Bone marrow (tissue), 2 donors: ENCODE measurements at regions not wholly inside any gene's neighbourhood (a gene's known extent, or its start where the extent isn't known, plus 50 kb on each side); places are given as distances from the start of the nearest gene placed in this dataset.

Experiments used
- DNase-seq, 2 donors: peaks; one replicate each; lab custom pipeline; 2025; lab: John Stamatoyannopoulos, UW

DNA sequence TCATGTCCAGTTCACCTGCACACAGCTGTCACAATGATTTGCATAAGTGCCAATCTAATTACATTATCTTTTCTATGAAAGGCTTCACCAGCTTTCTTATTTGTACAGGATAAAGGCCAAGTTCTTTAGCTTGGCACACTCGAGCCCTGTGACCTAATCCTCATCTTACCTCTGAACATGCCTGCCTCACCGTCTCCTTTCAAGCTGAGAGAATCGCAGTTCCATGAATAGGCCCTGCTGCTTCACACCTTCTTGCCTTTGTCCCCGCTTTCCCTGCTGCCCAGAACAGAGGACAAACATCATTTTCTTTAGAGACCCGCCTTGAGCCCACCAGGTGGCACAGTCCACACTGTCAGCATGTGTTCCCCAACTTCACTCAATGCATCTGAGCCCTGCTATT, 1094.7 kb downstream of the BCL11A start:
- DNase-seq, result no peak

DNA sequence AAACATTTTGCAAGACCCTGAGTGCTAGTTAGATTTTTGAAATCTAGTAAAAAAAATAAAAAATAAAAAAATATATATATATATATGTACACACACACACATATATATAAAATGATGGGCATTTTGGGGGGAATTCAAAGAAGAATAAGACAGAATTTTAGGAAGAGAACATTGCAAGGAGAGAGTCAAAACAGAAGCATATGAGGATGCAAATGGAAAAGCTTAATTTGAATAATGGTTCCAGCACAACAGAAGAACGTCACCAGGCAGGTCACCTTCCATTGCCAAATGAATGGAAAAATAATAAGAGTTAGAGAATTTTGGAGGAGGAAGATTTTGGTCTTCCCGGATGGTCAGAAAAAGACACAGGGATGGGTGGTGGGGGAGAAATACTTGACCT, 1097.2 kb downstream of the BCL11A start:
- DNase-seq, result no peak

DNA sequence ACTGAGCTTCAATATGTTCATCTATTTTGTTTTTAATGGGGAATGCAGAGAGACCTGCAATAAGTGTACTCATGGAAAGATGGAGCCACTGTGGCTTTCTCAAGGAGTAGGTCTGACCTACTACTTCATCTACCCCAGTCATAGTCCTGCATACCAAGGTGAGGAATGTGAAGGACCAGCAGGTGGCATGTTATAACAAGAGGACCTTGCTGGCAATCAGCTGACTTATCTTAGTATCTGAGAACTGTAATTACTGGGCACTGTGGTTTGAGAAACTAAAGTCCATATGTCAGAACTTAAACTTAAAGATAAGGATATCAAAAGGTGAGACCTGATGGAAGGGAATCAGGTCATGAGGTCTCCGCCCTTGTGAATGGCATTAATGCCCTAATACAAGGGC, 1104.2 kb downstream of the BCL11A start:
- no peak for DNase-seq

DNA sequence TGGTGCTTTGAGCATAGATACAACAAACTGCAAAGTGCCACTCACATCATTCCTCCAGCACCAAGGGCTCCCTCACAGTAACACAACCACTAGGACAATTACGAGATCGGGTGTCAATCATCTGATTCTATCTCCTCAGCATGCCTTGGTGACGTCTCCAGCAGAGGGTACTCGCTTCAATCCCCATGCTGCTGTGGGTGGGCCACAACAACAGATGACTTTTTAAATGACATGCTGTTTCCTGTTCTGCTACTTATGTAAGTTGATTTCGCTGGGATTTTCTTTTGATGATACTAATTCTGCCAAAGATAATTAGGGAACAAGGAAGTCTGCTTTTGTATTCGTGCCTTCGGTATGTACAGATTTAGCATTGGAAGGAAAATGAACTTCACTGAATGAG, 1113.0 kb downstream of the BCL11A start:
- no peak for DNase-seq

DNA sequence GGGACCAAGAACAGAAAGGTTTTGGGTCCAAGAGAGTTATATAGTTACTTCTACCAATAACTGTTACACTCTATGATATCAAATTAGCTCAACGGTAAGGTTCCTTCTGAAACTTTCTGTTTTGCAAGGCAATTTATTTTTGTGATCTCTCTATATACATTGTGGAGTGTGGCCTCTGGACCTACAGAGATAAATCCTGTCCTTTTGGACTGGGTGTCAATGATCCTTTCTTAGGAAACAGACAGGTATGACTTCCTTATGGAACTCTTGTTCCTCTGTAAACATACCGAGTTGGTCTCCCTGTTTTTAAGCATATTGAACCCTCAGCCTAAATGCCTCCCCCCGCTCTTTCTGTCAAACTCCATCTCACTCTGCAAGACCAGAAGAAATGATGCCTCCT, 1117.8 kb downstream of the BCL11A start:
- no peak for DNase-seq

DNA sequence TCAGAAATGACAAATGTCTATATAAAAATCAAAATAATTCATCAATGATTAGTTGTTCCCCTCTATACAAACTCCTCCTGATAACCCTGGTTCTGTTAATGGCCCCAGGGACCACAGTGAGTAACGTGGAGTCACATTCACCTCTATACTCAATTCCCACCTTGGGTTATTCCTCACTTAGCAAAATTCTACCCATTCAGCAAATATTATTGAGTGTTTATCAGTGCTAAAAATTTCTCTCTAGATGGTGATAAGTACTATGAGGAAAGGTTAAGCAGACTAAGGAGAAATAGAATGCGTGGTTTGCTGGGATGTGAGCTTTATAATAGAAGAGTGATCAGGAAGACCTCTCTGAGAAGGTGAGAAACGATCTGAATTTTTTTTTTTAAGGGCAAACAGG, 1124.5 kb downstream of the BCL11A start:
- DNase-seq, result no peak

DNA sequence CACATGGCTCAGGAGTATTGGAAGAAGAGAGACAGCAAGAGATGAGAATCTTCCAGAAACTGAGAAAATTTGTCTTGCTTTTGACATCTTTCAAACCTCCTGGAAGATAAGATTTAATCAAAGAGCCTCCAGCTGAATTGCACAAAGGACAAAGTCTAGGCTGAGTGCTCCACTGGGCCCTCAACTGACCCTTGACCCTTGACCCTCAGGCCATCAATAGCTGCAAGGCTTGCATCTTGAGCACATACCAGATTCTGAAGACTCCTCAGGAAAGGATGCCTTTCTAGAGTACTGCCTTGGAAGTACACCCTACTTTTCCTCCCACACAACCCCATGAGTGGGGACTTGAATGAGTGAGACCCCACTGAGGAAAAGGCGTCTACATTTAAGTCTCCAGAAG, 1125.5 kb downstream of the BCL11A start:
- DNase-seq, result no peak

DNA sequence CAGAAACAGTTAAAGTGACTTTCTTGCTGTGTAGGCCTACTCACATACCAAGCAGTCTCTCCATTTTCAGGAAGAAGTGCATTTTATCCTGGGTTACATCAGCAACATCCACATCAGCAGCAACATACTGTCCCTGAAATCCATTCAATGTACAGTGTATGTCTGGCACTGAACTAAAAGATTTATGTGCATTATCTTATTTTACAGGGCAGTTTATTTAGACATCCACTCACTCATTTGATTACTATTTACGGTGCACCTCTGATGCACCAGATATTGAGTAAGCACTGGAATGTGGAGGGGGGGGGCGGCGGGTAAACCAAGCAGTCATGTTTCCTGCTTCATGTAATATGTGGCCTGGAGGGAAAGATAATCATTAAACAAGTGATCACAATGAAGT, 1128.2 kb downstream of the BCL11A start:
- no peak for DNase-seq

DNA sequence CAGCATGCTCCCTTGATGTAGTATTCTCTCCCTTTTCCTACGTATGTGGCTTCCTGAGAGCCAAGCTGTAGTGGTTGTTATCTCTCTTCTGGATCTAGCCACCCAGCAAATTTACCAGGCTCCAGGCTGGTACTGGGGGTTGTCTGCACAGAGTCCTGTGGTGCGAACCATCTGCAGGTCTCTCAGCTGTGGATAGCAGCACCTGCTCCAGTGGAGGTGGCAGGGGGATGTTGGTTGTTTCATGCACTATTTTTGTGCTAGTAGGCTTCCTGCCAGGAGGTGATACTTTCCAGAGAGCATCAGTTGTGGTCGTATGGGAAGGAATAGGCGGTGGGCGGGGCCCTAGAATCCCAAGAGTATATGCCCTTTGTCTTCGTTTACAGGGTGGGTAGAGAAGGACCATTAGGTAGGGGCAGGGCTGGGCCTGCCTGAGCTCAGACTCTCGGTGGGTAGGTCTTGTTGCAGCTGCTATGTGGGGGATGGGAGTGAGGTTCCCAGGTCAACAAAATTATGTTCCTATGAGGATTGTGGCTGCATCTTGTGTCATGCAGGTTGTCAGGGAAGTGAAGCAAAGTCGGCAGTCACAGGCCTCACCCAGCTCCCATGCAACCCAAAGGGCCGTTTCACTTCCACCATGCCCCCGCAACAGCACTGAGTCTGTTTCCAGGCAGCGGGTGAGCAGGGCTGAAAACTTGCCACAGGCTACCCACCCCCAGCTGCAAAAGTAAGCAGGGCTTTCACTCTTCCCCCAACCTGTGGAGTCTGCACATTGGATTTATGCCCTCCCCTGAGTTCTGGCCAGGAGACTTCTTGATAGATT, 1139.5 kb downstream of the BCL11A start:
- no peak for DNase-seq

DNA sequence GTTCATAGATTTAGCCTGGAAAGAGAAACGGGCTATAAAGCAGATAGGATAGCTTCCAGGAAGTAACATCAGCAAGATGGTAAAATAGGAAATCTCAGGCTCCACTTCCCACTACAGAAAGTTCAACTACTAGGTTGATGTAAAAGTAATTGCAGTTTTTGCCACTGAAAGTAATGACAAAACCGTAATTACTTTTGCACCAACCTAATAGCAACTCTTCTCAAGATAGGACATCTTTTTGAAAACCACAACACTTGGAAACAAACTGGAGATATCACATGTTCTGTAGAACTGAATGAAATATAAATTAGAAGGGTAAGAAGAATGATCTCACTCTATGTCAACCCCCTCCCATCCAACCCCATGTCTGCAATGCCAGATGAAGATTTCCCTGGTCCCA, 1154.3 kb downstream of the BCL11A start:
- DNase-seq, result no peak

DNA sequence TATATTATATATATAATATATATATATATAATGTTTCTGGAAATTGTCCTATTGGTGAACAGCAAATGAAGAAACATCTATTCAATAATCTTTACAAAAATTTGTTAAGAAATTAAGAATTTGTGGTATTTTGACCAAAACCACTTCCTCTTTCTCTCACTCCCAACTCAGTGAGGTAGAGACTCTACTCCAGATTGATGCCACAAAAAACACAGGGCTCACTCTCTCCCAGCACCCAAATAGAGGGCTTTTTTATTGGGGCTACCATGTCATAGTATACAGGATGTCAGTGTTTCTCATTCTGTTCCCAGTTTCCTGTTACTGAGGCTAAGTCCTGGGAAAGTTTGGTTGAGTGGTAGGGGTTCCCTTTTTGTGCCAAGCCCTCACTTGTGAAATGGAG, 1155.4 kb downstream of the BCL11A start:
- peak in 1 of 2 donors; percentile 11 for DNase-seq

DNA sequence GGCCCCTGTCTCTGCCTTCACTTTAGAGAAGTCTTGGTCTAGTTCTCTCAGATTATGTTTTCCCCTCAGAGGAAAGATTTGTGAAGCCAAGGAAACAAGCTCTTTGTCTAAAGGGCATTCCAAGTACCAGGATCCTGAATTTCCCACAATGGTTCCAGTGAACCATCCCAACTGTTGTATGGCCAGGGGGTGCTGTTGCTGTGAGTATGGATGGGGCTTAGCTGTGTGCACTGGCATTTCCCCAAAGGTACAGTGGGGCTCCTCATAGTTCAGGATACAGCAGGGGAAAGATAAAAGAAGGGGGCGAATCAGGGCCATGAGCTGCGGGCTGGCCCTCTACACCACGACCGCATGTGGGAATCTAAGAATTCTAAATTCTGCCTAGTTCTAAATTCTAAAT, 1154.0 kb upstream of the FANCL start:
- no peak for DNase-seq

DNA sequence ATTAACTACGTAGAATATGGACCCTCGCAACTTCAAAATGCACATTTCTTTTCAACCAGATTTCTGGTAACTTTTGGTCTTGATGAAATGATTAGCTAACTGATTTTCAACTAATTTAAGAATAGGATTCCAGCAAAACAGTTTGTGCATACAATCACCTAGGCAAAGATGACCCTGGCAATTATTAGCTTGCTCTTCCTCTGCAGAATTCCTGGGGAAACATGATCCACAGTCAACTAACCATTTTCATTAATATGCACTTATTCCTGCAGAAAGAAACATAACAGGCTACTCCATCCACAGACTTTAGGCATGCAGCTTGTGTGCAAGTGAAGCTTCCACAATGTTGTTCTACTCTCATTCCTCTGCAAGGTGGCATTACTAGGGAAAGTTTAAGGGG, 1150.8 kb upstream of the FANCL start:
- DNase-seq, result no peak

DNA sequence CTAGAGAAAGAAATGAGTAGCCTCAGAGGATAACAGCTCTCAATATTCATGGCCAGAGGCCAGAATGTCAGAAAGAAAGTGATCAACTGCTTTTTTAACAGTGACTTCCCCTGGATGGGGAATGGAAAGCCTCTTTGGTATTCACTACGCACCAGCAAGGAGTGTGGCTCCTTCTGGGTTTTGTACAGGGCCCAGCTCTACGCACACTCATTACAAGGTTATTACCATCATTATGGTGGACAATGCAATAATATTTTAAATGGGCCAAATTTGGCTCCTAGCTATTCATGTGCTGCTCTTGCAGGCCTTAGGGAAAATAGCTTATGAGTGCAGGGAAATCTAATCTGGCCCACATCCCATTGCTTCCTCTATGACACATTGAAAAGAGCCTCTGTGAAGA, 1149.5 kb upstream of the FANCL start:
- DNase-seq, result no peak

DNA sequence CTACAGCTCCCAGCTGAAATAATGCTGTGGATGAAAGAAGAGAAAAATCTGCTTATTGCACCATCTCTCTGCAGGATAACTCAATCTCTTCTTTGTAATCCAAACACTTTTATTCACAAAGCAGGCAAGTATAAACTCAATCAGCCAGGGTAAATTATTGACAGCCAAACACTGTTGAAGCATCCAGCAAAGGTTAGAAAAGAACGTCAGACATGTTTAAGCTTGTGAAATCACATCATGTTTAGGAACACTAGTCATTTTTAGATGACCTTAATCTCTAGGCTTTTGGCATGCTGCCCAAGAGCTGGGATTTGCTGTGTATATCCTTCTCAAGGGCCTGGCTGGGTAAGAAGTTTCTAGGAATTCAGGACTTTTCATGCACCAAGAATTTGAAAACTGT, 1148.1 kb upstream of the FANCL start:
- no peak for DNase-seq

DNA sequence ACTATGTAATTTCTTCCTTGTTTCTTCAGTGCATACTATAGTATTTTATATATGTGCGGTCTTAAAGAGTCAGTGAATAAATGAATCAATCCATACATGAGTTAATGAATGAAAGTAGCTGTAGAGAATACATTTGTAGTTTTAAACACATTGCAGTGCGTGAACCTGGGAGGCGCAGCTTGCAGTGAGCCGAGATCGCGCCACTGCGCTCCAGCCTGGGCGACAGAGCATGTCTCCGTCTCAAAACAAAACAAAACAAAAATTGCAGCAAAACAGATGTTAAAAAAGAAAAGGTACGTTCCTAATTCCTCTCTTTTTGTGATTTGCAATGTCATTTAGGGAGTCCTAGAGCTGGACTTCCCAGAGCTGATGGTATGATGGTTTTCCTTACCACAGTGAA, 1144.8 kb upstream of the FANCL start:
- DNase-seq, result no peak

DNA sequence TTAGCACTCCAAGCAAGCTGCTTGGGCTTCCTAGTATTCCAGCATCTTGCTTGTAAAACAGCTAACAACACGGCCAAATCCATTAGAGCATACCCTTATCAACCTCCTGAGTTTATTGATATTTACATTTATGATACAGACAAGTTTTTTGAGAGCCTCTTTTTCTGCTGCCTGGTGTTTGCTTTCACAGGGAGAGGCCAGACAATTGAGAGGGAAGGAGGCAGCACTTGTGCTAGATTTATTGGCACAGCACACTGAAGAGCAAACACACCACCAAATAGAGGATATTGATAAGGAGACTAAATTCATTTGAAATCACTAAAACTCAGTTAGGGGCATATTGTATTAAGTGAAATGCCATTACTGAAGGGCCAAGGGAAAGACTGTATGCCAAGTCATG, 1142.3 kb upstream of the FANCL start:
- DNase-seq, result no peak

DNA sequence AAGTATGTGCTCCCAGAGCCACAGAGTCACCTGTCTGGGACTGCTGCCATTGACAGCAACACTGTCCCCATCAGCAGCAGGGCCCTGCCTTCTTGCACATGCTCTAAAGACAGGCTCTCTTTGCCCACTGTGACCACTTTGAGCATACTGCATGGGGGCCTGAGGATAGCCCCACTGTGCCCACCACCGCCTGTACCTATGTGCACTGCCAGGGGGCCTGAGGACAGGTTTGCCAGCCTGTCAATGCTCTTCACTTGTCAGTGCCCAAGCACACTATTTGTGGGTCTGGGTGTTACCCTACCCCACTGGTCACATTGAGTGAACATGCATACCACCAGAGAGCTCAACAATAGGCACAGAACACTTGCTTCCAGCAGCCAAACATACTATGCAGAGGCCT, 1137.0 kb upstream of the FANCL start:
- no peak for DNase-seq

DNA sequence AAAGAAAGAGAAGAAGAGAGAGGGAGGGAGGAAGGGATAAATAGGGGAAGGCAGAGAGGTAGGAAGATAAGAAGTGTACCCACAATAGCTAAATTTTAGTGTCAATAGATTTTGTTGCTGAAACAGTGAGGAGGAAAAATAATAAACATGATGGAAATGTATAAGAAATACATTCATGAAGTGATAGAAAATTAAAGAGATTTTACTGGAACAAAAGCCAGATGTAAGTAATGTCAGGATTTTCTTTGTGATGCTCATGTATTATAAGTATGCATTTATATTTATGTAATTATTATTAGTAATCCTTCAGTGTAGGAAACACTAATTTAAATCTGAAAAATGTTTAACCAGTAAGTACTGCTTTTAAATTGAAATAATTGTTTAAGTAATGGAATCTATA, 1125.2 kb upstream of the FANCL start:
- DNase-seq, result no peak

DNA sequence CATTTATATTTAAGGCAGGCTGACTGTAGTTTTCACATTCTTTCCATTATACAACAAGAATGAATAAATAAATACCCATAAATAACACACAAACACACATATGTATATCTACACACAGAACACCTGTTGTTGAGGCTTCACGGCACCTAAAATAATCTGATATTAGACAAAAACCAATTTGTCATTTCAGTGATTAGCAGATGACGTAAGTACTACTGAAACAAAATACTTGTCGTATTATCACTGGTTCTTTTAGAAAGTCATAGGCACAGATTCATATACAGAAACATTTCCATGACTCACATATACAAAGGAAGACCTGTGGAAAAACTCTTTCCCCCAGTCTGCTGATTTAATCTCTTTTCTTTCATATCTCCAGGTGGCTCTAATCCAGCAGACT, 1113.4 kb upstream of the FANCL start:
- no peak for DNase-seq

DNA sequence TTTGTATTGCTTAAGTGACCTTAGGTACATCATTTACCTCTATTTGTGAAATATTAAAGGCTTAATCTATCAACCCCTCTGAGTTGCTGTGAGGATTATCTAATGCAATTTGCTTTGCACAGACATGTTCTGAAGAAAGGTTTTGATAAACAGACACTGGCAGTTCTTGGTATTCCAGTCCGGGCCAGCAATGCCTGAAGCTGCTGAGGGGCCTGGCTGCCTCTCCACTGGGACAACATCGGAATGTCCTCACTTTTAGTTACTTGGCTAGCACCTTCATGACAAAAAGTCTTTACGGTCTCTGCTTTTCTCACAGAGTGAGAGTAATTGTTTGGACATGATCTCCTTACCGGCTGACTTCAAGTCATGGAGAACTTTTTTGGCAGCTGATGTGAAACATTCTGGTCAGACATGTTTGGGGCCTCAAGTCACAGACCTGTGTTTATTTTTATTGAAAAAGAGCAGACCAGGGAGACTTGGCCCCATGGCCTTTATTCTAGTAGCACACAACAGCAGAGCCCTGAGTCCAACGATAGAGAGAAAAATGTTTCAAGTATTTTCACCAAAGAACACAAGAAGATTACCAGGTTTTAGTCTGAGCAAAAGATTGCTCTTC, 1112.3 kb upstream of the FANCL start:
- DNase-seq, result no peak

DNA sequence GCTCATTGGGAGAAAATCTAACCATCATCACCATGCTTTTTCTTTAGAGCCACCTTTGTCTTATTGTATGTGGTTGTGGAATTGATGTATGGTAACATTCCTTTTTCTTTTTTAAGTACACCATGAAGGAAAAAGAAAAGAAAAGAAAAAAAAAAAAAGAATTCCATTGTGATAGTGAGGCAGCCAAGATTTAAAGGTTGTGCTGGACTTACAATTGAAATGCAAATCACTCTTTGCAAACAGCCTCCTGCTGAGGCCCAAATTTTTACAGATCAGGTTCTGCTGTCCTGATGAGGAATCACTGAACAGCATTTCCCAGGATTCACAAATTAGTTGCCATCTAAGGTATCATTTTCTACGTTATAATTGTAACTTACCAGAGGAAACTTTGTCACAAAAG, 1101.0 kb upstream of the FANCL start:
- DNase-seq, result no peak

DNA sequence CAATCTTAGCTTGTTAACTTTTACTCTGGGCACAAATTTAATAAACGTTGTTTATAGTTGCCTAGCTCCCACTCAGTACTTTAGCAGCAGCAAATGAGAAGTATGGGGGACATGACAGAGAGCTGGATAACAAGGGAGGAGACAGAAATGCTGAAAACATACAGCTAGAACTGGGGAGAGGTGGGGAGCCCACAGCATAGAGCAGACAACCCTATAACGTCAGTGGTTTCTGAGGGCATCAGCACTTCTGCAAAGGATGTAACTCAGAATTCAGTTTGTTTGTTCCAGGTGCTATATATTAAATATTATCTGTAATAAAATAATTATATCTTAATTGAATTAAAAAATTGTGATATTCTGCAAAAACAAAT, 1098.7 kb upstream of the FANCL start:
- no peak for DNase-seq
